D721Med (cell line): ENCODE measurements at regions not wholly inside any gene's neighbourhood (a gene's known extent, or its start where the extent isn't known, plus 50 kb on each side); places are given as distances from the start of the nearest gene placed in this dataset.
"Not testable (repeated sequence)": the region's sequence is repeated elsewhere in the genome, so short reads cannot be mapped to it uniquely, and the experiment has no call there.

ENCODE experiments used
- DNase-seq: peaks from one replicate; pipeline ENCODE4 v3.0.0; 2011; ENCODE audit warnings: low spot score; ENCODE audit not compliant: insufficient read length
- FAIRE-seq: peaks from 2 replicates; lab custom pipeline; 2011; peaks lifted over from hg19 to GRCh38; lab: Jason Lieb, UNC
- TF ChIP-seq, protein P1 (sequence below): IDR thresholded peaks from 2 replicates; pipeline ENCODE4 v1.5.1; 2012; ENCODE audit warnings: mild to moderate bottlenecking, control low read depth; ENCODE audit not compliant: insufficient read depth; ENCODE audit errors: missing control alignments

DNA sequence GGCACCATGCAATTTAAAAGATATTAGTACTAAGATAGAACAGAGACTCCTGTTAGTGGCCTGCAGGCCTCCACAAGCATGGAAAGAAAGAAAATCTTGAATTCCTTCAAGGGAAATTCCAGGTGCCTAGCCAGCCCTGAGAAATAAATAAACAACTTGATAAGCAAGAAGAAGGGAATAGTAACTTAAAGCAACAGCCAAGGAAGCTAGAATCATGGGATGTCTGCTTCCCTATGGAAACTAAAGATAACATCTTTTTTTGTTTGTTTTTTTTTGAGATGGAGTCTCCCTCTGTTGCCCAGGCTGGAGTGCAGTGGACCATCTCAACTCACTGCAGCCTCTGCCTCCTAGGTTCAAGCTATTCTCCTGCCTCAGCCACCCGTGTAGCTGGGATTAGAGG, 128.6 kb downstream of the SKIDA1 start:
- TF ChIP-seq, protein P1, sequence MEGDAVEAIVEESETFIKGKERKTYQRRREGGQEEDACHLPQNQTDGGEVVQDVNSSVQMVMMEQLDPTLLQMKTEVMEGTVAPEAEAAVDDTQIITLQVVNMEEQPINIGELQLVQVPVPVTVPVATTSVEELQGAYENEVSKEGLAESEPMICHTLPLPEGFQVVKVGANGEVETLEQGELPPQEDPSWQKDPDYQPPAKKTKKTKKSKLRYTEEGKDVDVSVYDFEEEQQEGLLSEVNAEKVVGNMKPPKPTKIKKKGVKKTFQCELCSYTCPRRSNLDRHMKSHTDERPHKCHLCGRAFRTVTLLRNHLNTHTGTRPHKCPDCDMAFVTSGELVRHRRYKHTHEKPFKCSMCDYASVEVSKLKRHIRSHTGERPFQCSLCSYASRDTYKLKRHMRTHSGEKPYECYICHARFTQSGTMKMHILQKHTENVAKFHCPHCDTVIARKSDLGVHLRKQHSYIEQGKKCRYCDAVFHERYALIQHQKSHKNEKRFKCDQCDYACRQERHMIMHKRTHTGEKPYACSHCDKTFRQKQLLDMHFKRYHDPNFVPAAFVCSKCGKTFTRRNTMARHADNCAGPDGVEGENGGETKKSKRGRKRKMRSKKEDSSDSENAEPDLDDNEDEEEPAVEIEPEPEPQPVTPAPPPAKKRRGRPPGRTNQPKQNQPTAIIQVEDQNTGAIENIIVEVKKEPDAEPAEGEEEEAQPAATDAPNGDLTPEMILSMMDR, result no peak
- FAIRE-seq (no peak), DNase-seq (no peak)

DNA sequence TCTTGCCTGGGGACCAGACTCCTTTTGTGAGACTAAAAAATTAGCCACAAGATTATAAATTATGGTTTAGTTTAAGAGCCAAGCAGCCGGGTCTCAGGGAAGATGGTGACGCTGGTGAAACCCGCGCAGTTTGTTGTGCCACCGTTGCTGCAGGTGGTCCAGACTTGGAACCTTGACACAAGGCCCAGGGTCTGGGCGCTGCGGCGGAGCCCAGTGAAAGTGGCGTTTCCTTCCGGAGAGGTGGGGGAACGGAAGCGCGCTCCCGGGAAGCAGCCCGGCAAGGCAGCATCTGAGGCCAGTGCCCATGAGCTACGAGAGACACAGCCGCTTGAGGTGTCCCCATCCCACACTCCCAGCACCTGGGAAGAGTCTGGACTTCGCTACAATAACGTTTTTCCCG, 131.6 kb downstream of the SKIDA1 start:
- no peak for FAIRE-seq
- TF ChIP-seq, protein P1, result no peak
- DNase-seq, result no peak

DNA sequence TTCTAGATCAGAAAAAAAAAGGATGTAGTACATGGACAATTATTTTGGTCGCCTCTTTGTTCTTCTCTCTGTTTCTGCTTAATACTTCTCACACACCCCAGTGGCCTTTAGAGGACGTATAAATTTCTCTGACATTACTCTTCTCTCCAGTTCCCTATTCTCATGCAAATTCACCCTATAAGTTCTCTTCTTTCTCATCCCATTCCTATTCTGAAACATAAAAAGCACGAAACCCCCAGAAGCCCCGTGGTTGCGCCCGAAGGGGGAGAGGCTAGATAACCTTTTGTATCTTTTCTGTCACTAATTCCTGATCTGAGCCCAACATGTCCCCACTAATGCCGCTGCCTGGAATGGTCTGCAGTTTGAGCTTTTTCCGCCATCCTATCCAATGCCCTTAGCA, 136.9 kb downstream of the SKIDA1 start:
- TF ChIP-seq, protein P1, result no peak
- FAIRE-seq, result no peak
- DNase-seq, result no peak

DNA sequence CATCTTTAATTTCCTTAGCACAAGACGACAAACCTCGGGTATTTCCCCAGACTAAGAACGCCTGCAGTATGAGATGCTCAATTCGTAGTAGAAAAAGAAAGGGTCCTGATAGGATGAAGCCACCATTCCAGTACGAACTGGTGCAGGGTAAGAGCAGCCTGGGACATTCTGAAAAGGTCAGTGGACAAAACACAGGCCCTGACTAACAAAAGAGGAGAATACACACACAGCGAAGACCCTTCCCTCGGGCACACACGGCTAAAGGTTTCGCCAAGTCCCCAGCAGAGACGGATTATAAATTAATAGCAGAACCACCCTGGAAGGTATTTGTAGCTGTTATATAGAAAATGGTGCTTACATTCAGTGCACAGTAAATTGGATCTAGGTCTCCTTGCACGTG, 137.6 kb downstream of the SKIDA1 start:
- DNase-seq (no peak), FAIRE-seq (no peak)
- TF ChIP-seq, protein P1, result no peak

DNA sequence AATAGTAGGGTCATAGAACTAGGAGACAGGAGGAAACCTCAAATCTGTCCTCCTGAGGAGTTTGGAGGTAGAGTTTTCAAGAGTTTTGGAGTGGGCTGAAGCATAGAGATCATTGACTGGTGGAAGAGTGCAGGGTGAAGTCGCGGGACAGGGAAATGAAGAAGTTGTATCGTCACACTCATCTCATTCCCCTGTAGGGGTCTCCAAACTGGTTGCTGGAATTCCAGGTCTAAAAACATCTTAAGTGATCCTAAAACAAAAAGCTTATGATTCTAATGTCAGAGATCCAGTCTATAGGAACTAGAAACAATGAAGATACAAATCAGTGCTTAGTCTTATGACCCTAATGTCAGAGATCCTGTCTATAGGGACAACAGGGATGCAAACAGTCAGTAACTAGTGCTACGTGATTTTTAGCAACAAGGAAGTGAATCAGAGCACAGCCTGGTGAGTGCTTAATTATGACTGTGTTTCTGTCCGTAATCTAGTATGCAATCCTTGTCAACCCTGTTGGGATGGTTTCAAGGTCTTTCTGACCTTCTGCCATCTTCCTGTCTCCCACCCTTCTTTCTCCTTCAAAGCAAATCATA, 139.4 kb downstream of the SKIDA1 start:
- no peak for DNase-seq
- TF ChIP-seq, protein P1, result no peak
- FAIRE-seq, result no peak

DNA sequence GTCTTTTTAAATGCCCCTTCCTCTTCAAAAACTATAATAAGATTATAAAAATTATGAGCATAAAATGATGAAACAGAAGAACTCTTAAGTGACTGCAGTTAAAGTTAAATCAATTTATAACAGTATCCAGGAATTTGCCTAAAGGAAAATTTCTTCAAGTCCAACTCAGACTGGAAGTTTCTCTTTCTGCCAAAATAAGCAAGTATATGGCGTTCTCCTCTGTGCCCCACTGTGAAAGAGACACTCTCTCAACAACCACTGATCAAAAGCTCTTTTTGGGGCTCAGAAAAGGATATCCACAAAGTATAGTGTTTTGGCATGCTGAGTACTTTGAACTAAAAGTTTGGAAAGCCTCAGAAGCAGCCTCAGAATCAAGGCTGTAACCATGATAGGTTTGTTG, 139.9 kb downstream of the SKIDA1 start:
- DNase-seq, result no peak
- TF ChIP-seq, protein P1, result no peak
- FAIRE-seq, result no peak

DNA sequence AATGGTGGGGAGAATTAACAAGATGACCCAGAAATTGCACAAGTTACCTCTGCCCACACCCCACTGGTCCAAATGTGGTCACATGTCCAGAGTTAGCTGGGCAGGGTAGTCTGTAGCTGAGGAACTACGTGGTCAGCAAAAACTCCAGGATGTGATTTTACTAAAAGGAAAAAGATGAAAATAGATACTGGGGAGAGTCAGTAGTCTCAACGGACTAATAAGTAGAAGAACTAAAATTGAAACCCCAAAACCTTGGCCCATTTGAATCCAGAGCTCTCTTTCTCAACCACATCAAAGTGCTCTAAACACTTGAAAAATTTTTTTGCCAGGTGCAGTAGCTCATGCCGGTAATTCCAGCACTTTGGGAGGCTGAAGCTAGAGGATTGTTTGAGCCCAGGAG, 146.3 kb downstream of the SKIDA1 start:
- DNase-seq, result no peak
- TF ChIP-seq, protein P1, result no peak
- FAIRE-seq, result no peak

DNA sequence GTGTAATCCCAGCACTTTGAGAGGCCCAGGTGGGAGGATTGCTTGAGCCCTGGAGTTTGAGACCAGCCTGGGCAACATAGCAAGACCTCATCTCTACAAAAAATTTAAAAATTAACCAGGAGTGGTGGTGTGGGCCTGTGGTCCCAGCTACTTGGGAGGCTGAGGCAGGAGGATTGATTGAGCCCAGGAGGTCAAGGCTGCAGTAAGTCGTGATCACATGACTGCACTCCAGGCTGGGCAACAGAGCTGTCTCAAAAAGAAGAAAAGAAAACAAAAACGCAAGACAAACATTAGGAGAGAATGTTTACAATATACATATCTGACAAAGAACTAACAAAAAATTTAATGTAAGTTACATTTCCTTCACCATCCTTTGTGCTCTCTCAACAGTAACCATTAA, 150.2 kb downstream of the SKIDA1 start:
- DNase-seq, FAIRE-seq: not testable (repeated sequence)

DNA sequence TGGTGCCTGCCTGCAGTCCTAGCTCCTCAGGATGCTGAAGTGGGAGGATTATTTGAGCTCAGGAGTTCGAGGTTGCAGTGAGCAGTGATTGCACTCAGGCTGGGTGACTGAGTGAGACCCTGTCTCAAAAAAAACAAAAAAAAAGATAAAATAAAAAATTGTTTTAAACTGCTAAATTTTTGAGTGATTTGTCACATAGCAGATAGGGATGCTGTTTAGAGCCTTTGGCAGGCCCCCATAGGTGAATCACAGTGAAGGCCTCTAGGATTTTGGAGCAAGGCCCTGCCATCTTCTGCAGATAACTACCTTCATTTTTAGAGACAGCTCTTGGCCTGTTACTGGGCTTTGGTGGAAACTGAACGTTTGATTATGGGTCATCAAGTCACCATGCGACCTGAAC, 151.6 kb downstream of the SKIDA1 start:
- not testable (repeated sequence) for FAIRE-seq, DNase-seq
